Gastroesophageal sphincter (tissue), 4 donors: ENCODE measurements at regions not wholly inside any gene's neighbourhood (a gene's known extent, or its start where the extent isn't known, plus 50 kb on each side); places are given as distances from the start of the nearest gene placed in this dataset.

Experiments used
- ATAC-seq: fragments of 150-250 bp; one replicate; pipeline ENCODE4 v1.9.1; 2016; ENCODE audit warnings: mild to moderate bottlenecking, moderate library complexity
- H3K27ac ChIP-seq, 4 donors: fragments of 200-600 bp; sonication (generic) in 3 of 4; 1 replicate in 3 of 4; 2 replicates in 1 of 4; pipeline ENCODE4 v1.5.1; 2016 to 2019
- H3K27me3 ChIP-seq: fragments of 200-600 bp; sonication (generic); one replicate; pipeline ENCODE4 v1.5.1; 2019
- H3K36me3 ChIP-seq, 2 donors: fragments of 200-600 bp; sonication (generic); one replicate each; pipeline ENCODE4 v1.5.1; 2019; ENCODE audit warnings: control low read depth in 1 of 2
- H3K4me1 ChIP-seq, 3 donors: fragments of 200-600 bp; sonication (generic); 1 replicate in 2 of 3; 2 replicates in 1 of 3; pipeline ENCODE4 v1.5.1; 2016 to 2019; ENCODE audit warnings: control low read depth in 2 of 3
- H3K4me3 ChIP-seq, 2 donors: fragments of 200-600 bp; sonication (generic); one replicate each; pipeline ENCODE4 v1.5.1; 2019; ENCODE audit warnings: mild to moderate bottlenecking in 1 of 2, moderate library complexity in 1 of 2
- H3K9me3 ChIP-seq, 3 donors: fragments of 200-600 bp; sonication (generic); one replicate each; pipeline ENCODE4 v1.5.1; 2017 to 2019; ENCODE audit warnings: control low read depth in 2 of 3
- EP300 ChIP-seq: sonication (generic); formaldehyde crosslinking; IDR thresholded peaks from one replicate; pipeline ENCODE4 v1.6.1; 2017; ENCODE audit warnings: antibody characterized with exemption, mild to moderate bottlenecking
- POLR2A ChIP-seq, 2 donors: fragments of 450-650 bp; IDR thresholded peaks; one replicate each; pipeline ENCODE4 v1.6.1; 2017; ENCODE audit warnings: antibody characterized with exemption in 2 of 2, mild to moderate bottlenecking in 2 of 2, moderate library complexity in 1 of 2
- POLR2AphosphoS5 ChIP-seq: sonication (generic); formaldehyde crosslinking; IDR thresholded peaks from one replicate; pipeline ENCODE4 v1.6.1; 2017; ENCODE audit warnings: antibody characterized with exemption
- WGBS, 2 donors: methylation state at CpG; one replicate each; pipeline ENCODE4 v1.1.5; 2018; ENCODE audit warnings: low coverage in 1 of 2; 5-methylcytosine and 5-hydroxymethylcytosine counted together
- TF ChIP-seq, protein P1 (sequence below), 4 experiments: fragments of 200-600 bp in 2 of 4; fragments of 450-650 bp in 2 of 4; sonication (generic) in 1 of 4; IDR thresholded peaks; one replicate each; pipeline ENCODE4 v1.5.1; 2017 to 2019; ENCODE audit warnings: antibody characterized with exemption in 4 of 4, mild to moderate bottlenecking in 2 of 4, moderate library complexity in 2 of 4

DNA sequence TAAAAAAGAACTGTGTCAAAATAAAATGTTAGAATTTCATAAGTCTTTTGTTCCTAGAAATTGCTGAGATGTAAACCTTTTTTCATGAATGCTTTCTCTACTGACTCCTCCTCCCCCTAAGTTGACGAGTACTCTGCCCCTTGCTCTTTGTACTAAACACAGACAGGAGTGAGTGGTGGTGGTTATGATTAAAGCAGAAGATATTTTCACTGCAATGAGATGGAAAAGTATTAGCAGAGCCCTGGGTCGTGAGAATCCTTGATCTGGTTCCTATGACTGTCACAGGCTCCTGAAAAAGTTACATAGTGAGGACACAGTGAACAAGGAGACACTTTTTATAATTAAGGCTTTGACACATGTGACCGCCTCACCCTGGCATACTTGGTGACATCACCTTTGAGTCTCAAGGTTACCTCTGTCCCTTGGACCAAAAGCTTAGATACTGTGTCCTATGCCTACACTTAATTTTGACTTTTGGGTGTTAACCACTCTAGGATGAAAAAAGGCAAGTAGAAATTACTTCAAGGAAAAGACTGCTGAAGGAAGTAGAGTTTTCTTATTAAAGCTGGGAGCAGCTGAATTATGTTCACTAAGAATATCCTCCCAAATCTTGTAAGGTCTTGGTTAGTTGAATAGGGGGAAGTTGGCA, 130.4 kb upstream of the LYSMD4 start:
- no peak for ATAC-seq
- Histone ChIP-seq H3K27ac (no peak overlapping the region), H3K36me3 (no peaks in the 10 kb centered on the region), H3K9me3 (no peaks in the 10 kb centered on the region), H3K4me1 (no peaks in the 10 kb centered on the region), H3K27me3 (no peaks in the 10 kb centered on the region), H3K4me3 (no peak overlapping the region)
- WGBS, 2 donors, result 79 to 85% methylated on average over 3 of the region's 3 CpGs
- TF ChIP-seq, protein P1, sequence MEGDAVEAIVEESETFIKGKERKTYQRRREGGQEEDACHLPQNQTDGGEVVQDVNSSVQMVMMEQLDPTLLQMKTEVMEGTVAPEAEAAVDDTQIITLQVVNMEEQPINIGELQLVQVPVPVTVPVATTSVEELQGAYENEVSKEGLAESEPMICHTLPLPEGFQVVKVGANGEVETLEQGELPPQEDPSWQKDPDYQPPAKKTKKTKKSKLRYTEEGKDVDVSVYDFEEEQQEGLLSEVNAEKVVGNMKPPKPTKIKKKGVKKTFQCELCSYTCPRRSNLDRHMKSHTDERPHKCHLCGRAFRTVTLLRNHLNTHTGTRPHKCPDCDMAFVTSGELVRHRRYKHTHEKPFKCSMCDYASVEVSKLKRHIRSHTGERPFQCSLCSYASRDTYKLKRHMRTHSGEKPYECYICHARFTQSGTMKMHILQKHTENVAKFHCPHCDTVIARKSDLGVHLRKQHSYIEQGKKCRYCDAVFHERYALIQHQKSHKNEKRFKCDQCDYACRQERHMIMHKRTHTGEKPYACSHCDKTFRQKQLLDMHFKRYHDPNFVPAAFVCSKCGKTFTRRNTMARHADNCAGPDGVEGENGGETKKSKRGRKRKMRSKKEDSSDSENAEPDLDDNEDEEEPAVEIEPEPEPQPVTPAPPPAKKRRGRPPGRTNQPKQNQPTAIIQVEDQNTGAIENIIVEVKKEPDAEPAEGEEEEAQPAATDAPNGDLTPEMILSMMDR (IDR thresholded peaks at IDR 0.05), result no peak
- no peak for TF ChIP-seq POLR2A (IDR thresholded peaks at IDR 0.05)
- TF ChIP-seq EP300, result no peak
- TF ChIP-seq POLR2AphosphoS5, result no peak

DNA sequence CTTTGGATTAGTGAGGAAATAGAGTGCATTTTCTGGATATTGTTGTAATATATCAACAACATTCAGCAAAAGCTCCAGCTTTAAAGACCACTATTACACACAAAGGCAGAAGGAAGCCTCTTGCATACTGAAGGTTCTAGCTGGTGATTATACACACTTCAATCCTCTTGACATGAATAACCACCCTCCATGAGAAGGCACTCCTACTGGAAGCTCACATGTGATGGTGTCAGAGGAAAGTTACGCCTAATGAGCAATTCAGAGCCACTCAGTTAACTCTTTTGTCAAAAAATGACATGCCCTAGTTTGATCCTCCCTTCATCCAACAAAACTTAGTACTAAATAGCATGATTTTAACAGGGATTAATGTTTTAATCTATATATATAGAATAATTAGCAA, 124.6 kb upstream of the LYSMD4 start:
- H3K9me3 ChIP-seq, result no peaks in the 10 kb centered on the region
- H3K4me3 ChIP-seq, result no peak overlapping the region
- no peak for TF ChIP-seq EP300
- TF ChIP-seq, protein P1 (IDR thresholded peaks at IDR 0.05), result no peak
- no peak overlapping the region for H3K27ac ChIP-seq
- no peak for ATAC-seq
- no peaks in the 10 kb centered on the region for H3K27me3 ChIP-seq
- no peaks in the 10 kb centered on the region for H3K4me1 ChIP-seq
- no peaks in the 10 kb centered on the region for H3K36me3 ChIP-seq
- 90% methylated on average over 1 of the region's 1 CpG for whole genome bisulfite sequencing, 2 donors

DNA sequence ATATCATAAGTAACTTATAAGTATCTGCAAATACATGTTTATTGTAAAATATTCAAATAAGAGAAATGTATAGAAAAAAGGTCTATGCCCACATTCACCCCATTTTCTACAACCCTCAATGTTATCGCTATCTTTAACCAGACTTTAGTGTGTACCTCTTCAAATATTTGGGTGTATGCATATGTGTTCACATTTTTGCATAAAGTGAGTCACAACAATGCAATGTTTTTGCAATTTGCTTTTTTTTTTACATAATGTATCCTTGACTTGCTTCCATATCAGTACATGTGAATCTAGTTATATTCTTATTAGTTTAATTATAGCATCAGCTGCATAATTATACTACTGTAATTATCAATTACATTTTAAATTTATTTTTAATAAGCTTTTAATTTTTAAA, 117.3 kb upstream of the LYSMD4 start:
- no peaks in the 10 kb centered on the region for H3K4me1 ChIP-seq
- TF ChIP-seq POLR2AphosphoS5 (no peak), POLR2A (IDR thresholded peaks at IDR 0.05) (no peak), EP300 (no peak)
- TF ChIP-seq, protein P1 (IDR thresholded peaks at IDR 0.05), result no peak
- 93 to 100% methylated on average over 1 of the region's 1 CpG for WGBS, 2 donors

DNA sequence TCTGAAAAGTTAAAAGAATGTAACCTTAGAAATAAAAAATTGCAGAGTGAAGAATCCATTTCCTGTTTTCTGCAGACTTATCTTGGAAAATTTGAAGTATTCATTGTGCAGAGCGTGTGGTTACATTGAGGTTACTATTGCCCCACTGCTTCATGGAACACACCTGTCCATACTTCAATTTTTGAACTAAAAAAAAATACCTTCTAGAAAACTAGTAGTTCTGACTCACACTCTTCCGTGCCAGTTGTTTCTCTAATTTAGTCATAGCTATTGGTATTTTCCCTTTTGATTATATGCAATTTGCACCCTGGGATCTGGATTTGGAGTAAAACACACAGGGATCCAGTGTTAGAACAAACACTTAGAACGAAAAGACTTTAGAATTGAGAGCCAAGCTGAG, 111.8 kb upstream of the LYSMD4 start:
- WGBS, 2 donors, result 76 to 93% methylated on average over 3 of the region's 3 CpGs
- no peak overlapping the region for H3K27ac ChIP-seq
- no peaks in the 10 kb centered on the region for H3K27me3 ChIP-seq
- ATAC-seq, result no peak
- no peaks in the 10 kb centered on the region for H3K36me3 ChIP-seq
- TF ChIP-seq POLR2AphosphoS5, result no peak
- TF ChIP-seq EP300, result no peak
- TF ChIP-seq POLR2A (IDR thresholded peaks at IDR 0.05), result no peak
- TF ChIP-seq, protein P1 (IDR thresholded peaks at IDR 0.05), result no peak
- no peaks in the 10 kb centered on the region for H3K4me1 ChIP-seq
- no peaks in the 10 kb centered on the region for H3K9me3 ChIP-seq
- no peak overlapping the region for H3K4me3 ChIP-seq

More for the DNA sequence above, 117.3 kb upstream of the LYSMD4 start:
- no peak overlapping the region for H3K27ac ChIP-seq
- no peak for ATAC-seq
- no peaks in the 10 kb centered on the region for H3K27me3 ChIP-seq
- H3K9me3 ChIP-seq, result no peaks in the 10 kb centered on the region
- no peaks in the 10 kb centered on the region for H3K36me3 ChIP-seq
- no peak overlapping the region for H3K4me3 ChIP-seq

DNA sequence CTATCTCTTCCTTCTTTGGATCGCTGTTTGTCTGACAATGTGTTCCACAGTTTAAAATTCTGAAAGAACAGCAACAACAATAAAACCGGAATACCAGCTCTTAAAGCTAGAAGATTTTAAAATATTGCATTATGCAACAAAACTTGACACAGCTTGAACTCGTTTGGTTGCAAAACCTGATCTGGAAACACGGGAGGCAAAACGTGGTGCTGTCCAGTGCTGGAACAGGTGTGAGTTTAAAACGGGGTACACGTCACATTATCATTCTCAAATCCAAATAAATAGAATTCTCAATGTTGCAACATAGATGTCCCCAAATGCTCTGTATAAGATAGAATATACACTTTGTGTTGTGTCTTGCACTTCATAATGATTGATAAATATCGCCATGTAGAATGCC, 110.9 kb upstream of the LYSMD4 start:
- ATAC-seq, result no peak

More for the DNA sequence above, 110.9 kb upstream of the LYSMD4 start:
- Histone ChIP-seq H3K27ac (no peak overlapping the region), H3K4me1 (no peaks in the 10 kb centered on the region), H3K27me3 (no peaks in the 10 kb centered on the region), H3K4me3 (no peak overlapping the region), H3K36me3 (peaks cover 0 to 5% of the 10 kb centered on the region in 2 donors), H3K9me3 (no peaks in the 10 kb centered on the region)
- TF ChIP-seq POLR2AphosphoS5, result no peak
- no peak for TF ChIP-seq EP300
- TF ChIP-seq, protein P1 (IDR thresholded peaks at IDR 0.05), result no peak
- TF ChIP-seq POLR2A (IDR thresholded peaks at IDR 0.05), result no peak
- WGBS, 2 donors, result 67 to 74% methylated on average over 8 of the region's 8 CpGs
